GM12878 (cell line): ENCODE measurements at regions not wholly inside any gene's neighbourhood (a gene's known extent, or its start where the extent isn't known, plus 50 kb on each side); places are given as distances from the start of the nearest gene placed in this dataset.
"Not testable (repeated sequence)": the region's sequence is repeated elsewhere in the genome, so short reads cannot be mapped to it uniquely, and the experiment has no call there.

Source experiments
- ATAC-seq: fragments of 200-7000 bp; cut with Tn5 transposase; 3 replicates; pipeline ENCODE4 v1.9.1; 2020; ENCODE audit warnings: mild to moderate bottlenecking, moderate library complexity
- BruUV-seq: library from RNA; stranded (reverse); fragments of 400-500 nt; replicated peaks from 2 replicates; lab custom pipeline; 2021; lab: Mats Ljungman, UMichigan
- CTCF ChIA-PET: fragments of 300-600 bp; sonication (Branson Sonifier 250); formaldehyde crosslinking; extraction: SDS; loops from one replicate; lab custom pipeline; 2021; ENCODE audit warnings: inconsistent platforms; lab: Yijun Ruan, JAX
- POLR2A ChIA-PET: fragments of 350-600 bp; formaldehyde crosslinking; extraction: SDS; loops from one replicate; lab custom pipeline; 2021; ENCODE audit warnings: inconsistent platforms; lab: Charles Lee
- RAD21 ChIA-PET: fragments of 300-600 bp; sonication (Branson Sonifier 250); formaldehyde crosslinking; loops from one replicate; lab custom pipeline; 2023; ENCODE audit warnings: antibody characterized with exemption; ENCODE audit not compliant: unreplicated experiment; lab: Charles Lee
- SMC1A ChIA-PET: fragments of 300-600 bp; sonication (Branson Sonifier 250); formaldehyde crosslinking; loops from one replicate; lab custom pipeline; 2023; ENCODE audit not compliant: unreplicated experiment, uncharacterized antibody; lab: Charles Lee
- DNase-seq: peaks from one replicate; pipeline ENCODE4 v3.0.0-alpha.2; 2011; ENCODE audit warnings: low read depth, low spot score
- FAIRE-seq: peaks from 3 replicates; lab custom pipeline; 2011; peaks lifted over from hg19 to GRCh38; lab: Jason Lieb, UNC
- H2AFZ ChIP-seq: 2 replicates; pipeline ENCODE4 v1.6.0; 2011; ENCODE audit warnings: low read depth, low read length, control low read depth; ENCODE audit not compliant: control insufficient read depth
- H3K27ac ChIP-seq: 2 replicates; pipeline ENCODE4 v1.5.1; 2011; ENCODE audit warnings: control low read depth; ENCODE audit not compliant: control insufficient read depth, insufficient read depth
- H3K27me3 ChIP-seq, 2 experiments: replicated peaks in 1 of 2; 2 replicates each; pipeline versions ENCODE4 v1.6.0 to v1.6.1; 2011; ENCODE audit warnings: low read length in 1 of 2; ENCODE audit not compliant: control insufficient read depth in 2 of 2, insufficient read depth in 2 of 2
- H3K36me3 ChIP-seq, 2 experiments: 2 replicates each; pipeline ENCODE4 v1.5.1; 2011; ENCODE audit warnings: low read length in 1 of 2; ENCODE audit not compliant: control insufficient read depth in 2 of 2, insufficient read depth in 2 of 2
- H3K4me1 ChIP-seq: 2 replicates; pipeline ENCODE4 v1.6.1; 2011; ENCODE audit warnings: mild to moderate bottlenecking, low read length, moderate library complexity, mixed read lengths; ENCODE audit not compliant: control insufficient read depth, insufficient read depth
- H3K4me2 ChIP-seq: 2 replicates; pipeline ENCODE4 v1.6.0; 2011; ENCODE audit warnings: control low read depth; ENCODE audit not compliant: control insufficient read depth, insufficient read depth
- H3K4me3 ChIP-seq: fragments of 200-600 bp; sonication (generic); 2 replicates; pipeline ENCODE4 v1.5.1; 2016
- H3K79me2 ChIP-seq: 2 replicates; pipeline ENCODE4 v1.6.0; 2011; ENCODE audit warnings: low read length; ENCODE audit not compliant: control insufficient read depth, insufficient read depth
- H3K9ac ChIP-seq: 2 replicates; pipeline ENCODE4 v1.8.0; 2011; ENCODE audit warnings: low read length, control low read depth, mixed read lengths; ENCODE audit not compliant: control insufficient read depth, insufficient read depth
- H3K9me3 ChIP-seq: replicated peaks from 3 replicates; pipeline ENCODE4 v1.5.1; 2011; ENCODE audit warnings: mild to moderate bottlenecking, low read length; ENCODE audit not compliant: control insufficient read depth, insufficient read depth
- H4K20me1 ChIP-seq: 2 replicates; pipeline ENCODE4 v1.6.0; 2011; ENCODE audit not compliant: control insufficient read depth, insufficient read depth
- ETV6 ChIP-seq, 2 experiments: fragments of 450-650 bp in 1 of 2; IDR thresholded peaks in 1 of 2; conservative IDR thresholded peaks in 1 of 2; 2 replicates each; pipeline ENCODE4 v1.6.1; 2014; ENCODE audit warnings: antibody characterized with exemption in 1 of 2, borderline replicate concordance in 1 of 2, low read depth in 1 of 2, mild to moderate bottlenecking in 1 of 2, moderate library complexity in 1 of 2
- JUND ChIP-seq: IDR thresholded peaks from 2 replicates; pipeline ENCODE4 v1.6.1; 2012; ENCODE audit warnings: low read depth, mild to moderate bottlenecking, low read length, improper control_type of control experiment, moderate library complexity
- KDM1A ChIP-seq: fragments of 200-600 bp; sonication (generic); IDR thresholded peaks from 2 replicates; pipeline ENCODE4 v1.6.1; 2016; ENCODE audit warnings: borderline replicate concordance
- NBN ChIP-seq: fragments of 450-650 bp; IDR thresholded peaks from 2 replicates; pipeline ENCODE4 v1.6.1; 2016
- NR2C1 ChIP-seq: fragments of 450-650 bp; IDR thresholded peaks from 2 replicates; pipeline ENCODE4 v1.6.1; 2017; ENCODE audit warnings: antibody characterized with exemption, mild to moderate bottlenecking, moderate library complexity
- TCF7 ChIP-seq: IDR thresholded peaks from 2 replicates; pipeline ENCODE4 v1.6.1; 2014; ENCODE audit warnings: antibody characterized with exemption, borderline replicate concordance
- ZNF217 ChIP-seq: fragments of 450-650 bp; IDR thresholded peaks from 2 replicates; pipeline ENCODE4 v1.6.1; 2017; ENCODE audit warnings: antibody characterized with exemption, mild to moderate bottlenecking
- WGBS: methylation state at CpG from one replicate; pipeline ENCODE4 v1.1.6; 2016; ENCODE audit warnings: low lambda C conversion rate; ENCODE audit not compliant: insufficient replicate concordance, insufficient coverage; ENCODE audit errors: missing lambda C conversion rate; 5-methylcytosine and 5-hydroxymethylcytosine counted together
- in situ Hi-C: fragments of 300-500 bp; cut with MboI; formaldehyde crosslinking; loops from 9 replicates; pipeline ENCODE4 v1.14.3; 2018; ENCODE audit warnings: mixed read lengths
- intact Hi-C: fragments of 100-400 bp; cut with micrococcal nuclease; formaldehyde crosslinking; loops from one replicate; pipeline ENCODE4 v1.14.2; 2022; ENCODE audit not compliant: unreplicated experiment
- TF ChIP-seq, protein P1 (sequence below): fragments of 450-650 bp; IDR thresholded peaks from 2 replicates; pipeline ENCODE4 v1.6.1; 2014; ENCODE audit warnings: mild to moderate bottlenecking

- in situ Hi-C loops, H2AFZ ChIP-seq, H3K36me3 ChIP-seq: not testable (repeated sequence)
- CTCF ChIA-PET: interaction anchor here (1.0 kb wide), 1 partner anchor 16 kb away, joined by 3 read pairs; no protein-coding TSS in a partner anchor
- 0 out of 2 replicates have a peak, but pooled peaks have one; percentile 6 for TF ChIP-seq NR2C1
- TF ChIP-seq, all 136 proteins: peak for 1; not testable (repeated sequence) for 135
- H3K27me3 ChIP-seq, H3K27ac ChIP-seq, POLR2A ChIA-PET, H3K79me2 ChIP-seq, H3K4me3 ChIP-seq, H3K4me2 ChIP-seq, ATAC-seq, H4K20me1 ChIP-seq, H3K9ac ChIP-seq, intact Hi-C loops, H3K4me1 ChIP-seq, FAIRE-seq, BruUV-seq, DNase-seq, H3K9me3 ChIP-seq: not testable (repeated sequence)
- WGBS: 40% methylated on average over 4 of the region's 4 CpGs
- SMC1A ChIA-PET: interaction anchor here (0.6 to 1.9 kb wide), 2 partner anchors 33 to 1198 kb away, joined by 3 to 4 read pairs; no protein-coding TSS in a partner anchor
- RAD21 ChIA-PET: interaction anchor here (1.8 kb wide), 1 partner anchor 33 kb away, joined by 5 read pairs; no protein-coding TSS in a partner anchor
Observed at GRCh38 chr7:121497545-121497944, 101.4 kb upstream of the FAM3C start.

GRCh38 chr7:121494516-121494915, 98.4 kb upstream of the FAM3C start:
- no peaks in the 10 kb centered on the region for H3K9me3 ChIP-seq
- ATAC-seq (no peak), FAIRE-seq (no peak)
- H3K9ac ChIP-seq: no peak overlapping the region
- CTCF ChIA-PET: interaction anchor here (0.6 to 1.8 kb wide), 5 partner anchors 12 to 127 kb away, joined by 3 to 7 read pairs (median 3); no protein-coding TSS in a partner anchor
- no peaks in the 10 kb centered on the region for H4K20me1 ChIP-seq
- H3K27me3 ChIP-seq: no peaks in the 10 kb centered on the region
- no peaks in the 10 kb centered on the region for H3K79me2 ChIP-seq
- H3K27ac ChIP-seq: no peak overlapping the region
- no peak for TF ChIP-seq ETV6 (conservative IDR thresholded peaks at IDR 0.05 in 1 of 2, IDR thresholded peaks at IDR 0.05 in 1 of 2; ENCODE audit: borderline replicate concordance in 1 of 2, low read depth in 1 of 2)
- no peak for TF ChIP-seq TCF7
- TF ChIP-seq ZNF217: no peak
- no peak for TF ChIP-seq JUND
- TF ChIP-seq NBN: no peak
- TF ChIP-seq KDM1A: no peak
- TF ChIP-seq, protein P1, sequence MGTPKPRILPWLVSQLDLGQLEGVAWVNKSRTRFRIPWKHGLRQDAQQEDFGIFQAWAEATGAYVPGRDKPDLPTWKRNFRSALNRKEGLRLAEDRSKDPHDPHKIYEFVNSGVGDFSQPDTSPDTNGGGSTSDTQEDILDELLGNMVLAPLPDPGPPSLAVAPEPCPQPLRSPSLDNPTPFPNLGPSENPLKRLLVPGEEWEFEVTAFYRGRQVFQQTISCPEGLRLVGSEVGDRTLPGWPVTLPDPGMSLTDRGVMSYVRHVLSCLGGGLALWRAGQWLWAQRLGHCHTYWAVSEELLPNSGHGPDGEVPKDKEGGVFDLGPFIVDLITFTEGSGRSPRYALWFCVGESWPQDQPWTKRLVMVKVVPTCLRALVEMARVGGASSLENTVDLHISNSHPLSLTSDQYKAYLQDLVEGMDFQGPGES: no peak
- TF ChIP-seq, all 136 proteins: peak for 0
- ChIA-PET RAD21 (interaction anchor here (1.6 kb wide), 1 partner anchor 35 kb away, joined by 4 read pairs; no protein-coding TSS in a partner anchor), SMC1A (interaction anchor here (1.1 to 1.8 kb wide), 5 partner anchors 13 to 53 kb away, joined by 3 to 11 read pairs (median 6); no protein-coding TSS in a partner anchor), POLR2A (interaction anchor here (0.8 kb wide), 1 partner anchor 11 kb away, joined by 4 read pairs; no protein-coding TSS in a partner anchor)
- no peak overlapping the region for H3K4me2 ChIP-seq
- H2AFZ ChIP-seq: no peak overlapping the region
- H3K4me3 ChIP-seq: no peak overlapping the region
- H3K4me1 ChIP-seq: no peaks in the 10 kb centered on the region
- no peaks in the 10 kb centered on the region for H3K36me3 ChIP-seq
- in situ Hi-C loops (no loop called here), intact Hi-C loops (no loop called here)
- no peak for DNase-seq
- no TSS peak for BruUV-seq
